Stimulated activated CD4-positive, alpha-beta T cell treated with anti-CD3 and anti-CD28 coated beads, Interleukin-12 subunit alpha, Interleukin-12 subunit beta, amount 100 ng/mL, for 48 hours (primary cell): ENCODE measurements at regions not wholly inside any gene's neighbourhood (a gene's known extent, or its start where the extent isn't known, plus 50 kb on each side); places are given as distances from the start of the nearest gene placed in this dataset.
"Not testable (repeated sequence)": the region's sequence is repeated elsewhere in the genome, so short reads cannot be mapped to it uniquely, and the experiment has no call there.

Experiments used
- DNase-seq, 3 donors: peaks; one replicate each; pipeline ENCODE4 v3.0.0-alpha.2; 2020; ENCODE audit warnings: low read depth in 2 of 3, low spot score in 1 of 3

DNA sequence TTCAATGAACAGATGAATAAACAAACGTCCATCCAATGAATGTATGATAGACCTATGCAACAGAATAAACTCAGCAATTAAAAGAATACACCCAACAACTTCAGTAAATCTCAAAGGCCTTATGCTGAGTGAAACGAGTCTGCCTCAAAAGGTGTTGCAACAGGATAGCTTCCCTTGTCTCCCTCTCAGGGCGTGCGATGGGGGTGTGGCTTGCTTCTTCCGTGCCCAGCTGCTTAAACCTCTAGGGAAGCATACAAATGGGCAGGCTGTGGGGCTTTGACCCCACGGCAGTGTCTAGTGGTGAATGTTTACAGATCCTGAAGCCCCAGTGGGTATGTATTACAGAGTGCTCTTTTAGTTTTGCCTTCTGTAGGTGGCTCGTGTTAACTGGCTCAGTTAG lies 87.0 kb upstream of the CCL21 start:
- DNase-seq = no peak

DNA sequence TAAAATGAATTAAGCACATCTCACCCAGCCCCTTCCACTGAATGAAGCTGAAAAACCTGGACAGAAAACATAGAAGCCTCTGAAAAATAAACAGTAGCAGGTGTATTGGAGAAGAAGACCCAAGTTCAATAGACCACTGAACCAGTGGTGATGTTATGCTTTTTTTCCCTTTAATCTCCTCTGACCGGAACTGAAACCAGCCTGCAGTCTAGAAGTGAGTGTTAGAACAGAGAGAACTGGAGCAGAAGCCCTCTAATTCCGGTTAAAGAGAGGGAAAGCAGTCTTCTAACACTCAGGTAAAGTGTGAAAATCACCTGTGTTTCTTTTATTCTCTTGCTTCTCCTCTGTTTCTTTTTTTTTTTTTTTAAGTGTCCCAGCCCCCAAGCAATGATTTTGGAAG lies 83.5 kb upstream of the CCL21 start:
- no peak for DNase-seq

DNA sequence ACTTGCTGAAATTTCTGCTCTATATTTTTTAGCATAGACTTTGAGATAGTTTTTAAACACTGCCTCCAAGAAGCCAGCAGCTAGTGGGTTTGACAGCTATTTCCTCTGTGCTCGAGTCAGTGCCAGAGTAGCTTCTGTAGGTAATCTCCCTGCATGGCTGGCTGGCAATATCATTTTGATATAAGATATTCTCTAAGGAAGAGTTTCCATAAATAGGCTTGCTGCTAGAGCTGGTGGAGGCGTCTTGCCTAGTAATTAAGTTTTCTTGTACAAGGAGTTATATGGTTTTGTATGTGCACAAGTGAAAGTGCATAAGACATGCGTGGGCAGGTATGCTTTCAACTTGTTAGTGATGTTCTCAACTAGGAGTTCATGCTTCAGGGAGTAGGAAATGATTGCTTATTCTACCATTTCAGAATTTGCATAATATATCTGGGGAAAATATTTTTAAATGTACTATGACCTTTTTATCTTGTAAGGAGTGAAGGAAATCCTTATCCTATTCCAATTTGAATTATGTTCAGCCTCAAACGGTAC lies 74.1 kb upstream of the CCL21 start:
- no peak for DNase-seq

DNA sequence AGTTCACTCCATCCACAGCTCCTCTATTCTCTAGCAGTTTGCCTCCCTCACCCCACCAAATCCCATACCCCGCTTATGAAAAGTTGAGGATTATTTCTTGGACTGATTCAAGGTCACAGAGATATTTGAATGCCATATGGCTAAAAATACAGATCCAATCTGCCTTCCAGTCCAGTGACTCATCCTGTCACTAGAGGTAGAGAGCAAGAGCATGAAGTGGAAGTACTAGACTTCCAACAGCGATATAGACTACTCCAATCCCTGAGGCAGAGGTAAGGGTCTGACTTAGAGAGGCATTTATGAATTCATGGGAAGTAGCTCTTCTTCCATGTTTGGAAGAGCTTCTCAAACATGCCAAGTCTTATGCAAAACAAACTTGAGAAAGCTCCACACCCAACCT lies 72.4 kb upstream of the CCL21 start:
- DNase-seq = no peak

DNA sequence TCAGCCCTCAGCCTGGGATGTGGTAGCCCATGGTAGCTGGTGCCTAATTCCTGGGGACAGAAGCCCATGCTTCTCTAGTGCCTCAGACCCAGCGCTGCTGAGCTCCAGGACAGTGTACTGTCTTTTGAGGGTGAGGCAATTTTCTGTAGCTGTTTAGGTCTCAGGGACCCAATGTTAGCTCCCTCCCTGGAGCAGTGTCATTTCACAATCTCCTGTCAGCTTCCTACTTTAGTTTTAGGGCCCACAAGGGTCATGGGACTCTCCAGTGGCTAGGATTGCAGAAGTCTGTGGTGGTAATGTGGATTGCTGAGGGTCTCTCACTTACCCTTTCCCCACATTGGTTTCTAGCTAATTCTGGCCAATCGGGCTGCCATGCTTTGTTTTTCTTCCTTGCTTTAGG lies 67.7 kb upstream of the CCL21 start:
- DNase-seq = no peak

DNA sequence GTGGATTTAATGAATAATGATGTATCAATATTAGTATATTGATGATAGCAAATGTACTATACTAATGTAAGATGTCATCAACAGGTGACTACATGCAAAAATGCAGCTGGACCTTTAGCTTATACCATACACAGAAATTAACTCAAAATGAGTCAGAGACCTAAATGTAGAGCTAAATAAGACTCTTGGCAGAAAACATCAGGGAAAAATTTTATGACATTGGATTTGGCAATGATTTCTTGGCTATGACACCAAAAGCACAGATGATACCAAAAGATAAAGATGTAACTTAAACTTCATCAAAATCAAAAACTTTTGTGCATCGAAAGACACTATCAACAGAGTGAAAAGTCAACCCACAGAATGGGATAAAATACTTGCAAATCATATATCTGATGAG lies 64.0 kb upstream of the CCL21 start:
- DNase-seq = no peak

DNA sequence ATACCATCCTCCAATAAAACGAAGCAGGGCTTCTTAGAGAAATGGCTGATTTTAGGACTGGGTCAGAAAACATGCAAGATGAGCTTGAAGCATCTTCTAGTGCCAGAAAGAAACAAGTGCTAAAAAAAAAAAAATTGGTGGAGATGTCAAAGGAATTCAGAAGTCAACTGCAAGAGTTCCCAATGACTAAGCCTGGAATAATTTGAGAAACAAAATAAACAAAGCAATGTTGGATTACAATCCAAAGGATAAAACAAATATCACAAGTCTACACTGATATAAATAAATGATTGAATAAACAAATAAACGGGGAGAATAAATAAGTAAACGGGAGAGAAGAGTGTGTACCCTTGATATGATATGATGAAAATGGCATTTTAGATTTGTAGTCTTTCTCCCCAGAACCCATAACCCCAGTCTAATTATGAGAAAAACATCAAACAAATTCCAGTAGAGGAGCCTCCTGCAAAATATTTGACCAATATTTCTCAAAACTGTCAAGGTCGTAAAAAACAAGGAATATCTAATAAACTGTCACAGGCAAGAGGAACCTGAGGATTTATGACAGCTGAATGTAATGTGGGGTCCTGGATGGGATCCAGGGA lies 63.5 kb upstream of the CCL21 start:
- DNase-seq = no peak

DNA sequence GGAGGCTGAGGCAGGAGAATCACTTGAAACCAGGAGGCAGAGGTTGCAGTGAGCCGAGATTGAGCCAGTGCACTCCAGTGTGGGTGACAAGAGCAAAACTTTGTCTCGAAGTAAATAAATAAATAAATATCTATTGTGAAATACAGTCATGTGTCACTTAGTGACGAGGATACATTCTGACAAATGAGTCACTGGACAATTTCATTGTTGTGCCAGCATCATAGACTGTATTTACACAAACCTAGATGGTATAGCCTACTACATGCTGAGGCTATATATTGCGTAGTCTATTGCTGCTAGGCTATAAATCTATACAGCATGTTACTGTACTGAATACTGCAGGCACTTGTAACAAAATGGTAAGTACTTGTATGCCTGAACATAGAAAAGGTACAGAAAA lies 61.1 kb upstream of the CCL21 start:
- DNase-seq = no peak

DNA sequence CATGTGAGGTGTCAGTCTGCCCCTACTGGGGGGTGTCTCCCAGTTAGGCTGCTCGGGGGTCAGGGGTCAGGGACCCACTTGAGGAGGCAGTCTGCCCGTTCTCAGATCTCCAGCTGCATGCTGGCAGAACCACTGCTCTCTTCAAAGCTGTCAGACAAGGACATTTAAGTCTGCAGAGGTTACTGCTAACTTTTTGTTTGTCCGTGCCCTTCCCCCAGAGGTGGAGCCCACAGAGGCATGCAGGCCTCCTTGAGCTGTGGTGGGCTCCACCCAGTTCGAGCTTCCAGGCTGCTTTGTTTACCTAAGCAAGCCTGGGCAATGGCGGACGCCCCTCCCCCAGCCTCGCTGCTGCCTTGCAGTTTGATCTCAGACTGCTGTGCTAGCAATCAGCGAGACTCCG lies 57.2 kb upstream of the CCL21 start:
- DNase-seq = not testable (repeated sequence)

DNA sequence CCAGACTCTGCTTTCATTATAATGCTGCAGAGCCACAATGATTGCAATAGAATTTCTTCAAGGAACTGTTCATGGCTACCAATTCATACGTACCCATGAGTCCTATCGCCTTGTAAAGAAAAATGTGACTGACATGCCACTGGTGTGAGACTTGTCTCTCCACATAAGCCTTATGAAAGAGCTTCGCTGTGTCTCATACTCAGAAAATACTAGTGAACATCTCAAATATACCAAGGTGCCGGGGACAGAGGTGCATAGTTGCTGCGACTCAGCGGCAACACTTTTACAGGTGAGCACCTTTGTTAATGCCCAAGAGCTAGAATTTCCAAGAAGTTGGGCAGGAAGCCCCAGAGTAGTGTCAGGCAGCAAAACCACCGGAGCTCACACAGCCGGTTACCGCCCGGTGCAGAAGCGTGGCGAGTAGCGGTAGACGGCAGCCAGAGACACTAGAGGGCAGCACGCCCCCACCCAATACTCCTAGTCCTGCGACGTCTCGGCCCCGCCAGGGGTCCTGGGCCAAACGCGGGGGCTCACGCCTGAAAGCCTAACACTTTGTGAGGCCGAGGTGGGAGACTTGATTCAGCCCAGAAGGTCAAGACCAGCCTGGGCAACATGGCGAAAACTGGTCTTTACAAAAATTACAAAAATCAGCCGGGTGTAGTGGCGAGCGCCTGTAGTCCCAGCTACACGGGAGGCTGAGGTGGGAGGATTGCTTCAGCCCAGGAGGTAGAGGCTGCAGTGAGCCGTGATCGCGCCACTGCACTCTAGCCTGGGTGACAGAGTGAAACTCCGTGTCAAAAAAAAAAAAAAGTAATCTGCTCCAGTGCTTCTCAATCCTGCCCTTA lies 50.5 kb upstream of the CCL21 start:
- peak; percentile 24 to 40 (median 40) for DNase-seq
